ENCODE measurements at regions not wholly inside any gene's neighbourhood (a gene's known extent, or its start where the extent isn't known, plus 50 kb on each side); places are given as distances from the start of the nearest gene placed in this dataset.

GRCh38 chr4:72911316-72911715 lies 158.2 kb downstream of the COX18 start:
- no peak overlapping the region for H3K4me3 ChIP-seq
- H3K4me1 Mint-ChIP-seq = peaks cover 3% of the 10 kb centered on the region
- no peak overlapping the region for H3K27ac Mint-ChIP-seq
- H3K9me3 Mint-ChIP-seq = no peaks in the 10 kb centered on the region
- H2AFZ ChIP-seq (replicated peaks) = no peak overlapping the region
- no peak overlapping the region for H3K4me2 ChIP-seq
- H3K27me3 Mint-ChIP-seq (ENCODE audit: insufficient read depth, low read depth) = peaks cover 3% of the 10 kb centered on the region
- no peaks in the 10 kb centered on the region for H4K20me1 ChIP-seq (ENCODE audit: low read depth)
- no peak for TF ChIP-seq EZH2 (IDR thresholded peaks at IDR 0.05)
- no peaks in the 10 kb centered on the region for H3K9me3 ChIP-seq (ENCODE audit: low read depth)
- no peaks in the 10 kb centered on the region for H3F3A ChIP-seq (ENCODE audit: low read depth)
- H3K4me3 Mint-ChIP-seq = no peak overlapping the region
- H3K9ac ChIP-seq = no peak overlapping the region
- H3K27me3 ChIP-seq = no peaks in the 10 kb centered on the region
- no peaks in the 10 kb centered on the region for H3K79me2 ChIP-seq (ENCODE audit: low read depth)
- no peaks in the 10 kb centered on the region for H3K36me3 ChIP-seq
- H3K4me1 ChIP-seq = peaks cover 8% of the 10 kb centered on the region
- H3K27ac ChIP-seq = no peak overlapping the region
- DNase-seq (ENCODE audit: low spot score) = no peak
- no peaks in the 10 kb centered on the region for H3K36me3 Mint-ChIP-seq

DNA sequence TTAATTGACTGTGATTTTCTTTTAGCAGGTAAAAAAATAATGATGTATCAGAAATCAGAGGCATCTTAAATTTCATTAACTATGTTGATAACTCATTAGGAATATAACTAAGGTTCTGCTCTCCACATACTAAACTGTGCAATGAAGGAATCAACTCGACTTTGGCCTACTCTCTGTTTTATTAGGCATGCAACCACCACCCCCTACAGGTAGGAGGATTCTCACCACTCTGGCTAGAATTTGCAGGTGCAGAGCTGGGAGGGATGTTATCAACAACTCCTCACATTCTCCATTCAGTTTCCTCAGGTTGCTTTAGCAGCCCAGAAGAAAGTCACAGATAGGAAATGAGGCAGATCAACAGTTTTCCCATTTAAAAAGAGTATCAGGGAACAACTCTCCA lies 160.1 kb downstream of the COX18 start:
- no peaks in the 10 kb centered on the region for H3K36me3 ChIP-seq
- Mint-ChIP-seq H3K36me3 (no peaks in the 10 kb centered on the region), H3K4me3 (no peak overlapping the region), H3K27me3 (ENCODE audit: insufficient read depth, low read depth) (peaks cover 3% of the 10 kb centered on the region), H3K27ac (no peak overlapping the region), H3K9me3 (no peaks in the 10 kb centered on the region), H3K4me1 (peaks cover 1% of the 10 kb centered on the region)
- H3K9ac ChIP-seq = no peak overlapping the region
- TF ChIP-seq CTCF (IDR thresholded peaks at IDR 0.05) (peak; percentile 54), EZH2phosphoT487 (IDR thresholded peaks at IDR 0.05) (no peak)
- no peak overlapping the region for H2AFZ ChIP-seq (replicated peaks)
- no peaks in the 10 kb centered on the region for H3K9me3 ChIP-seq (ENCODE audit: low read depth)
- no peaks in the 10 kb centered on the region for H4K20me1 ChIP-seq (ENCODE audit: low read depth)
- no peak overlapping the region for H3K27ac ChIP-seq
- DNase-seq (ENCODE audit: low spot score) = peak; percentile 52
- no peak overlapping the region for H3K4me3 ChIP-seq
- no peak overlapping the region for H3K4me2 ChIP-seq
- no peaks in the 10 kb centered on the region for H3F3A ChIP-seq (ENCODE audit: low read depth)
- H3K27me3 ChIP-seq = no peaks in the 10 kb centered on the region
- peaks cover 2% of the 10 kb centered on the region for H3K4me1 ChIP-seq
- no peaks in the 10 kb centered on the region for H3K79me2 ChIP-seq (ENCODE audit: low read depth)

DNA sequence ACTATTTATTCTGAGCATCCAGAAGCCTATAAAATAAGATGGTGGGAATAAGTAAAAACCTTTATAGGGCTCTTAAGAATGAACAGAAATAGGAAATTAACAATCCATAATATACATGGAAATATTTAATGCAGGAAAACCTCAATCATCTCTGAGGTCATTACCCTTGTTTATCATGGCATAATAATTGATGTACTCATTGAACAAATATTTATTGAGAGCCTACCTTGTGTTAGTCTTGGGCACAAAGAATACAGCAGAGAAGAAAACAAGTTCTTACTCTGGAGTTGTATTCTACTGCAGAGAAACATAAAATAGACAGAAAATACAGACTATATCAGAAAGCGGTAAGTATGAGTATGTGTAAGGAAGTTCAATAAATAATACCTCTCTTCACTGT lies 167.2 kb downstream of the COX18 start:
- H3K36me3 ChIP-seq = no peaks in the 10 kb centered on the region
- DNase-seq (ENCODE audit: low spot score) = no peak
- no peak overlapping the region for H3K27ac Mint-ChIP-seq
- H3K27me3 Mint-ChIP-seq (ENCODE audit: insufficient read depth, low read depth) = peaks cover 6% of the 10 kb centered on the region
- H3K4me3 Mint-ChIP-seq = no peak overlapping the region
- no peaks in the 10 kb centered on the region for H3K79me2 ChIP-seq (ENCODE audit: low read depth)
- H3K27ac ChIP-seq = no peak overlapping the region
- H2AFZ ChIP-seq (replicated peaks) = no peak overlapping the region
- no peaks in the 10 kb centered on the region for H3K27me3 ChIP-seq
- no peak overlapping the region for H3K9ac ChIP-seq
- H3K9me3 ChIP-seq (ENCODE audit: low read depth) = no peaks in the 10 kb centered on the region
- H3K4me1 Mint-ChIP-seq = peaks cover under 1% of the 10 kb centered on the region
- H3K36me3 Mint-ChIP-seq = no peaks in the 10 kb centered on the region
- H3K9me3 Mint-ChIP-seq = no peaks in the 10 kb centered on the region
- H3K4me1 ChIP-seq = no peaks in the 10 kb centered on the region
- no peaks in the 10 kb centered on the region for H3F3A ChIP-seq (ENCODE audit: low read depth)
- no peaks in the 10 kb centered on the region for H4K20me1 ChIP-seq (ENCODE audit: low read depth)
- no peak for TF ChIP-seq EZH2 (IDR thresholded peaks at IDR 0.05)
- no peak for TF ChIP-seq CTCF (IDR thresholded peaks at IDR 0.05)
- TF ChIP-seq EZH2phosphoT487 (IDR thresholded peaks at IDR 0.05) = no peak
- H3K4me3 ChIP-seq = no peak overlapping the region
- no peak overlapping the region for H3K4me2 ChIP-seq

DNA sequence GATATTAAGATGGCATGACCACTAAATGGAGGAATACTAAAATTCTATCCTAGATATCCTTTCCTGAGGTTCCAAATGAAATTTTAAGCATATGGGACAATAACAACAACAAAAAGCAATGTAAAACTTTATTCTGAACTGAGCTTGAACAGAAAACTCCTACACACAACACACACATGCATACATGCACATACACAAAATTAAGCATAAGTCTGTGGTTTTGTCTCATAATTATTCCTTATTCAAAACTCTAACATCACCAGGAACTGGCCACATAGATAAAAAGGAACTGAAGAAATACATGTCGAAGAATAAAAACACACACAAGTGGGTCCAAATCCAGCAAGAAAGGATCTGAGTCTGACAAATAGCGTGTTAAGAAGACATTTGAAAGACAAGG lies 168.0 kb downstream of the COX18 start:
- TF ChIP-seq EZH2 (IDR thresholded peaks at IDR 0.05) = no peak
- TF ChIP-seq EZH2phosphoT487 (IDR thresholded peaks at IDR 0.05) = no peak
- TF ChIP-seq CTCF (IDR thresholded peaks at IDR 0.05) = no peak
- Histone ChIP-seq H3K4me2 (no peak overlapping the region), H3K9me3 (ENCODE audit: low read depth) (no peaks in the 10 kb centered on the region), H3K4me3 (no peak overlapping the region), H2AFZ (replicated peaks) (no peak overlapping the region), H3K4me1 (peaks cover 6% of the 10 kb centered on the region), H4K20me1 (ENCODE audit: low read depth) (no peaks in the 10 kb centered on the region), H3K27me3 (no peaks in the 10 kb centered on the region), H3F3A (ENCODE audit: low read depth) (peaks cover 1% of the 10 kb centered on the region), H3K27ac (no peak overlapping the region), H3K9ac (no peak overlapping the region), H3K36me3 (no peaks in the 10 kb centered on the region), H3K79me2 (ENCODE audit: low read depth) (no peaks in the 10 kb centered on the region)
- peaks cover 4% of the 10 kb centered on the region for H3K4me1 Mint-ChIP-seq
- H3K27me3 Mint-ChIP-seq (ENCODE audit: insufficient read depth, low read depth) = peaks cover 6% of the 10 kb centered on the region
- H3K4me3 Mint-ChIP-seq = no peak overlapping the region
- DNase-seq (ENCODE audit: low spot score) = no peak
- peaks cover 2% of the 10 kb centered on the region for H3K9me3 Mint-ChIP-seq
- H3K27ac Mint-ChIP-seq = no peak overlapping the region
- no peaks in the 10 kb centered on the region for H3K36me3 Mint-ChIP-seq
